AG09309 (cell line): ENCODE measurements at regions not wholly inside any gene's neighbourhood (a gene's known extent, or its start where the extent isn't known, plus 50 kb on each side); places are given as distances from the start of the nearest gene placed in this dataset.

Source experiments
- DNase-seq: peaks from one replicate; pipeline ENCODE4 v3.0.0-alpha.2; 2010; ENCODE audit warnings: low read depth
- H3K4me3 ChIP-seq: 2 replicates; pipeline ENCODE4 v1.5.1; 2011; ENCODE audit warnings: mild to moderate bottlenecking, low read depth, low read length, moderate library complexity; ENCODE audit not compliant: control insufficient read depth
- TF ChIP-seq, protein P1 (sequence below): IDR thresholded peaks from 2 replicates; pipeline ENCODE4 v1.5.1; 2011; ENCODE audit warnings: mild to moderate bottlenecking, low read depth, low read length, inconsistent platforms; ENCODE audit not compliant: insufficient read depth, control insufficient read depth; ENCODE audit errors: missing control alignments

GRCh38 chr13:31469377-31469776, 269.6 kb downstream of the B3GLCT start:
- TF ChIP-seq, protein P1, sequence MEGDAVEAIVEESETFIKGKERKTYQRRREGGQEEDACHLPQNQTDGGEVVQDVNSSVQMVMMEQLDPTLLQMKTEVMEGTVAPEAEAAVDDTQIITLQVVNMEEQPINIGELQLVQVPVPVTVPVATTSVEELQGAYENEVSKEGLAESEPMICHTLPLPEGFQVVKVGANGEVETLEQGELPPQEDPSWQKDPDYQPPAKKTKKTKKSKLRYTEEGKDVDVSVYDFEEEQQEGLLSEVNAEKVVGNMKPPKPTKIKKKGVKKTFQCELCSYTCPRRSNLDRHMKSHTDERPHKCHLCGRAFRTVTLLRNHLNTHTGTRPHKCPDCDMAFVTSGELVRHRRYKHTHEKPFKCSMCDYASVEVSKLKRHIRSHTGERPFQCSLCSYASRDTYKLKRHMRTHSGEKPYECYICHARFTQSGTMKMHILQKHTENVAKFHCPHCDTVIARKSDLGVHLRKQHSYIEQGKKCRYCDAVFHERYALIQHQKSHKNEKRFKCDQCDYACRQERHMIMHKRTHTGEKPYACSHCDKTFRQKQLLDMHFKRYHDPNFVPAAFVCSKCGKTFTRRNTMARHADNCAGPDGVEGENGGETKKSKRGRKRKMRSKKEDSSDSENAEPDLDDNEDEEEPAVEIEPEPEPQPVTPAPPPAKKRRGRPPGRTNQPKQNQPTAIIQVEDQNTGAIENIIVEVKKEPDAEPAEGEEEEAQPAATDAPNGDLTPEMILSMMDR, result no peak
- no peak overlapping the region for H3K4me3 ChIP-seq
- DNase-seq, result no peak

GRCh38 chr13:31476266-31476665, 263.1 kb upstream of the RXFP2 start:
- H3K4me3 ChIP-seq, result no peak overlapping the region
- TF ChIP-seq, protein P1, result no peak
- peak; percentile 60 for DNase-seq

DNA sequence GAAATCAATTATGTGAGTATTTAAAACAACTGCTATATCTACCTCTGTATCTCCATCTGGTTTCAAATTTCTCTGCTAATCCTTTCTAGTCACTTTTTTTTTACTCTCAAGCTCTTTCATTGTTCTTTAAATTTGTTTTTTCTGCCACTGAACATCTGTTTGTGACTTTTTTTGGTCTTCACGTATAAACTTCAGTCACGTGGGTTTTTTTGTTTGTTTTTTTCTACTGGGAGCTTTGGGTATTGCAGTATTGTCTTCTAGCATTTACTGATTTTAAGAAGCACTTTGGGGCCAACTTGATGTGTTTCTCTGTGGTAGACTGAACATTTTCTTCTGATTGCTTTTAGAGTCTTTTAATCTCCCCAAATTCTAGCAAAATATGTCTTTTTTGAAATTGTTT, 262.6 kb upstream of the RXFP2 start:
- TF ChIP-seq, protein P1, result no peak
- no peak for DNase-seq
- H3K4me3 ChIP-seq, result no peak overlapping the region

DNA sequence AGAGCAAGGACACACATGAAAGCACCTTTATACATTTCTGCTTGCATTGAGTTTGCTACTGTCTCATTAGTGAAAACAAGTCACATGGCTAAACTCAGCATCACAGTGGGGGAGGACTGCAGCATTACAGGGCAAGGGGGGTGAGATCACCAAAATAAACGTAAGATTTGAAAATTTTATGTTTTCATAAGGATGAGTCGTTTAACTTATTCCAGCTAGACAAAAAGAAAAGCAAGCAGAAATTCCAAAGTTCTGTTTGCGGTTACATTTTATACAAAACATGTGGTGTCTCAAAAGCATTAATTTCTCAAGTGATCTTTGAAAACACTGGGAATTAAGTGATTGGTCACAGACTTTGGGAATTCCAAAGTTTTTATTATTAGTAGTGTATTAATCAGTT, 261.4 kb upstream of the RXFP2 start:
- peak; percentile 65 for DNase-seq
- H3K4me3 ChIP-seq, result no peak overlapping the region
- TF ChIP-seq, protein P1, result no peak

- TF ChIP-seq, protein P1, result no peak
- no peak for DNase-seq
Observed at GRCh38 chr13:31485183-31485582, 254.1 kb upstream of the RXFP2 start.

GRCh38 chr13:31485651-31486051, 253.7 kb upstream of the RXFP2 start:
- TF ChIP-seq, protein P1, result no peak
- no peak for DNase-seq
- no peak overlapping the region for H3K4me3 ChIP-seq

More at GRCh38 chr13:31485183-31485582, 254.1 kb upstream of the RXFP2 start:
- H3K4me3 ChIP-seq, result no peak overlapping the region

- TF ChIP-seq, protein P1, result no peak
- H3K4me3 ChIP-seq, result no peak overlapping the region
- no peak for DNase-seq
Observed at GRCh38 chr13:31495336-31495735, 244.0 kb upstream of the RXFP2 start.
